Progenitor cell of endocrine pancreas (in vitro differentiated cells): ENCODE measurements at regions not wholly inside any gene's neighbourhood (a gene's known extent, or its start where the extent isn't known, plus 50 kb on each side); places are given as distances from the start of the nearest gene placed in this dataset.
"Not testable (repeated sequence)": the region's sequence is repeated elsewhere in the genome, so short reads cannot be mapped to it uniquely, and the experiment has no call there.

Experiments
- DNase-seq: peaks from one replicate; pipeline ENCODE4 v3.0.0; 2021; ENCODE audit warnings: low spot score; ENCODE audit not compliant: unreplicated experiment
- H3K27ac Mint-ChIP-seq: 2 replicates; pipeline ENCODE4 v1.8.0; 2021; ENCODE audit warnings: mild to moderate bottlenecking, moderate library complexity, mixed read lengths
- H3K27me3 Mint-ChIP-seq: 2 replicates; pipeline ENCODE4 v1.8.0; 2021; ENCODE audit warnings: mixed read lengths
- H3K36me3 Mint-ChIP-seq: 2 replicates; pipeline ENCODE4 v1.8.0; 2022; ENCODE audit warnings: mixed read lengths; ENCODE audit not compliant: insufficient read depth
- H3K4me1 Mint-ChIP-seq: 2 replicates; pipeline ENCODE4 v1.8.0; 2021; ENCODE audit warnings: low read depth, mixed read lengths
- H3K4me3 Mint-ChIP-seq: 2 replicates; pipeline ENCODE4 v1.8.0; 2021; ENCODE audit warnings: low read depth, mild to moderate bottlenecking, moderate library complexity, mixed read lengths
- H3K9me3 Mint-ChIP-seq: 2 replicates; pipeline ENCODE4 v1.8.0; 2021; ENCODE audit warnings: low read depth, mixed read lengths
- TF ChIP-seq, protein P1 (sequence below): fragments of 200-600 bp; sonication (generic); IDR thresholded peaks from one replicate; pipeline ENCODE4 v1.5.0; 2021; ENCODE audit warnings: antibody characterized with exemption, mild to moderate bottlenecking; ENCODE audit not compliant: unreplicated experiment

DNA sequence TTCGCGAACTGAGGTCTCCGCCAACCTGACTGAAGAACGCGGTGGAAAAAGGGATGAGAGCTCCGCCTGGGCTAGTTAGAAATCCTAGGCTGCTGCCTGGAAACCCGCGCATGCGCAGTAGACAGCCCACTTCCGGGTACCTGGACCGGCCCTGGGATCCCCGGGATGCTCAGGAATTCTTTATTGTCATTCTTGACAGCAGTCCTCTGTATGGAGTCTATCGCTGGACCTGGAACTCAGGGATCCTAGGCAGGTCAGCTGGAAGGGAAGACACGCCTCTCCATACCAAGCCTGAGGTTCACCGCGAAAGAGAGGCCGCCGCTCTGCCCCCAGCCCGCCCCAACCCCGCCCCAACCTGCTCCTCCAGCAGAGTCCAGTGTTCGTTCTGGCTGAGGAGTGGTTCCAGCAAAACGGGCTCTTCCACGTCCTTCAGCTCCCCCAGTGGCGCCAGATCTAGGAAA, 1379.2 kb upstream of the DEFB115 start:
- H3K4me1 Mint-ChIP-seq = no peaks in the 10 kb centered on the region
- TF ChIP-seq, protein P1, sequence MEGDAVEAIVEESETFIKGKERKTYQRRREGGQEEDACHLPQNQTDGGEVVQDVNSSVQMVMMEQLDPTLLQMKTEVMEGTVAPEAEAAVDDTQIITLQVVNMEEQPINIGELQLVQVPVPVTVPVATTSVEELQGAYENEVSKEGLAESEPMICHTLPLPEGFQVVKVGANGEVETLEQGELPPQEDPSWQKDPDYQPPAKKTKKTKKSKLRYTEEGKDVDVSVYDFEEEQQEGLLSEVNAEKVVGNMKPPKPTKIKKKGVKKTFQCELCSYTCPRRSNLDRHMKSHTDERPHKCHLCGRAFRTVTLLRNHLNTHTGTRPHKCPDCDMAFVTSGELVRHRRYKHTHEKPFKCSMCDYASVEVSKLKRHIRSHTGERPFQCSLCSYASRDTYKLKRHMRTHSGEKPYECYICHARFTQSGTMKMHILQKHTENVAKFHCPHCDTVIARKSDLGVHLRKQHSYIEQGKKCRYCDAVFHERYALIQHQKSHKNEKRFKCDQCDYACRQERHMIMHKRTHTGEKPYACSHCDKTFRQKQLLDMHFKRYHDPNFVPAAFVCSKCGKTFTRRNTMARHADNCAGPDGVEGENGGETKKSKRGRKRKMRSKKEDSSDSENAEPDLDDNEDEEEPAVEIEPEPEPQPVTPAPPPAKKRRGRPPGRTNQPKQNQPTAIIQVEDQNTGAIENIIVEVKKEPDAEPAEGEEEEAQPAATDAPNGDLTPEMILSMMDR = no peak
- no peak overlapping the region for H3K27ac Mint-ChIP-seq
- peaks cover 56% of the 10 kb centered on the region for H3K9me3 Mint-ChIP-seq
- H3K36me3 Mint-ChIP-seq = peaks cover 16% of the 10 kb centered on the region
- H3K27me3 Mint-ChIP-seq = no peaks in the 10 kb centered on the region
- DNase-seq = no peak
- no peak overlapping the region for H3K4me3 Mint-ChIP-seq

DNA sequence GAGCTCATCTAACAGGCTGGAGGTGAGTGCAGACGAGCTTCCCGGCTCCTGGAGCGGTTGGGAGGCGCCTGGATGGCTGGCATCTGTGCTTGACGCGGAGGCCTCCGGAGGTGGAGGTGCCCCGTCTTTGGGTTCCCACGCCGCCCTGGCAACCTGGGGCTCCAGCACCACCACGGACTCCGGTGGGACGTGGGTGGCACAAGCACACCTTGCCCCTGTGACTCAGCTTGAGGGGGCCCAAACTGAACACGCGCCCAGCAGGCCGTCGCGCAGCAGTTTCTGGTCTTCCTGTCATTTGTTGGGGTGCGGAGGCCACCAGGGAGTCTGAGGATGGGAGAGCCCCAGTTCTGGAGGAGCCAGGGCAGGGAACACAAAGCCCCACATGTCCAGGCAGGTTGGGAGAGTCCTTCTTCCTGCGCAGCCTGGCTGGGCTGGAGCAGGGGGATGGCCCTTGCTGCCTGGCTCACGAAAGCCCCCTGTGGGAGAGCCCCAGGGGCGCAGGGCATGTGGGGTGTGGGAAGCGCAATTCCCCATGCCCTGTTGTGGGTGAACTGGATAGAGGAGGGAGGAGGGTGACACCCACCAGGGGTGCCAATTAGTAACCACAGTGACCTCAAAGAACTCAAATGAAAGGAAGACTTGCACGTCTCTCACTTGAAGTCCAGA, 1378.6 kb upstream of the DEFB115 start:
- Mint-ChIP-seq H3K36me3 (peaks cover 16% of the 10 kb centered on the region), H3K27me3 (no peaks in the 10 kb centered on the region), H3K9me3 (peaks cover 61% of the 10 kb centered on the region)

DNA sequence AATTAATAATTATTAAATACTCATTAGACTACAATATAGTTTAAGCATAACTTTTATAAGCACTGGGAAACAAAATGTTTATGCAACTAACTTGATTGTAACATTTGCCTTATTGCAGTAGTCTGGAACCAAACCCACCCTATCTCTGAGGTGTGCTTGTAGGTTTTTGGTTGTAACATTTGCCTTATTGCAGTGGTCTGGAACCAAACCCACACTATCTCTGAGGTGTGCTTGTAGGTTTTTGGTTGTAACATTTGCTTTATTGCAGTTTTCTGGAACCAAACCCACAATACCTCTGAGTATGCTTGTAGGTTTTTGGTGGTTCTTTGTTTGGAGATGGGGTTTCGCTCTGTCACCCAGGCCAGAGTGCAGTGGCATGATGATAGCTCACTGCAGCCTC, 1376.4 kb upstream of the DEFB115 start:
- Mint-ChIP-seq H3K9me3 (peaks cover 61% of the 10 kb centered on the region), H3K36me3 (peaks cover 15% of the 10 kb centered on the region)
- H3K27ac Mint-ChIP-seq, H3K4me1 Mint-ChIP-seq, DNase-seq, H3K4me3 Mint-ChIP-seq, H3K27me3 Mint-ChIP-seq: not testable (repeated sequence)

More for the DNA sequence above, 1378.6 kb upstream of the DEFB115 start:
- H3K4me1 Mint-ChIP-seq = no peaks in the 10 kb centered on the region
- TF ChIP-seq, protein P1 = no peak
- no peak for DNase-seq
- H3K4me3 Mint-ChIP-seq = no peak overlapping the region
- H3K27ac Mint-ChIP-seq = no peak overlapping the region

DNA sequence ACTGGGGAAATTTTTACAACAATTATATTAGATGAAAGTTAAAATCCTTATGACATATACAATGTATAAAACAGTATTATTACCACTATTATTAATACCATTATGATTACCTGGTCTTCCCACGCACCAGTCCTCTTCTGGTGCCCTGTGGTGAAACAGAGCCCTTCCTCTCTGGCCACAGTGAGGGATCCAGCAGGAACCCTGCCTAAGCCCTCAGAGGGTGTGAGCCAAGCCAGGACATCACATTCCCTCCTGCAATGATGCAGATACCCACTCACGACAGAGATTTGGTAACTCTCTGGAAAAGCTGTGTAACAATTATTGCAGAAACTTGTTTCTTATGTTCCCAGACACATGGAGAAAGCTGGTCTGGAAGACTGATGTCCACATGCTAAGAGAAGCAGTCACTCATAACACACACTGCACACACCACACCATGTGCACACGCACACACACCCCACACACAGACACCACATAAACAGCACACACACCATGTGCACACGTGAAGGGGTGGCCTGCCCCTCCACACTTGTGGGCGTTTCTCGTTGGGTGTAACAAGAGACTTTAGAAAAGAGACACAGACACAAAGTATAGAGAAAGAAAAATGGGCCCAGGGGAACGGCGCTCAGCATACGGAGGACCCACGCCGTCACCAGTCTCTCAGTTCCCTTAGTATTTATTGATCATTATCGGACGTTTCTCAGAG, 1373.8 kb upstream of the DEFB115 start:
- H3K4me3 Mint-ChIP-seq, H3K4me1 Mint-ChIP-seq, H3K27me3 Mint-ChIP-seq, H3K36me3 Mint-ChIP-seq, DNase-seq, H3K27ac Mint-ChIP-seq: not testable (repeated sequence)
- H3K9me3 Mint-ChIP-seq = peaks cover 67% of the 10 kb centered on the region

DNA sequence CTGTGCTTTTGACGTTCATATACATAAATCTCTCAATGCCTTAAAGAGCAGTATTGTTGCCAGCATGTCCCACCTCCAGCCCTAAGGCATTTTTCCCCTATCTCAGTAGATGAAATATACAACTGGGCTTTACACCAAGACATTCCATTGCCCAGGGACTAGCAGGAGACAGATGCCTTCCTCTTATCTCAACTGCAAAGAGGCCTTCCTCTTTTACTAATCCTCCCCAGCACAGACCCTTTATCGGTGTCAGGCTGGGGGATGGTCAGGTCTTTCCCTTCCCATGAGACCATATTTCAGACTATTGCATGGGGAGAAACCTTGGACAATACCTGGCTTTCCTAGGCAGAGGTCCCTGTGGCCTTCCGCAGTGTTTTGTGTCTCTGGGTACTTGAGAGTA, 1373.1 kb upstream of the DEFB115 start:
- H3K27me3 Mint-ChIP-seq, DNase-seq, H3K36me3 Mint-ChIP-seq, H3K4me3 Mint-ChIP-seq, H3K27ac Mint-ChIP-seq, H3K4me1 Mint-ChIP-seq: not testable (repeated sequence)
- peaks cover 64% of the 10 kb centered on the region for H3K9me3 Mint-ChIP-seq

DNA sequence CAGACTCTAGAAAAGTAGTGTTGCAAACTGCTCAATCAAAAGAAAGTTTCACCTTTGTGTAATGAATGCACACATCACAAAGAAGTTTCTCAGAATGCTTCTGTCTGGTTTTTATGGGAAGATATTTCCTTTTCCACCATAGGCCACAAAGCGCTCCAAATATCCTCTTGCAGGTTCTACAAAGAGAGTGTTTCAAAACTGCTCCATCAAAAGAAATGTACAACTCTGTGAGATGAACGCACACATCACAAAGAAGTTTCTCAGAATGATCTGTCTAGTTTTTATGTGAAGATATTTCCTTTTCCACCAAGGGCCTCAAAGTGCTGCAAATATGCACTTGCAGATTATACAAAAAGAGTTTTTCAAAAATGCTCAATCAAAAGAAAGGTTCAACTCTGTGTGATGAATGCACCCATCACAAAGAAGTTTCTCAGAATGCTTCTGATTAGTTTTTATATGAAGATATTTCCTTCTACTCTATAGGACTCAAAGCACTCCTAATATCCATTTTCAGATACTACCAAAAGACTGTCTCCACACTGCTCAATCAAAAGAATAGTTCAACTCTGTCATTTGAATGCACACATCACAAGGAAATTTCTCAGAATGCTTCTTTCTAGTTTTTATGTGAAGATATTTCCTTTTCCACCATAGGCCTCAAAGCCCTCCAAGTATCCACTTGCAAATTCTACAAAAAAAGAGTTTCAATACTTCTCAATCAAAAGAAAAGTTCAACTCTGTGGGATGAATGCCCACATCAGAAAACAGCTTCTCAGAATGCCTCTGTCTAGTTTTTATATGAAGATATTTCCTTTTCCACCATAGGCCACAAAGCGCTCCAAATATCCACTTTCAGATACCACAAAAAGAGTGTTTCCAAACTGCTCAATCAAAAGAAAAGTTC, 1371.9 kb upstream of the DEFB115 start:
- H3K4me1 Mint-ChIP-seq, DNase-seq, H3K36me3 Mint-ChIP-seq, H3K27ac Mint-ChIP-seq, H3K27me3 Mint-ChIP-seq, H3K4me3 Mint-ChIP-seq: not testable (repeated sequence)
- peaks cover 60% of the 10 kb centered on the region for H3K9me3 Mint-ChIP-seq

DNA sequence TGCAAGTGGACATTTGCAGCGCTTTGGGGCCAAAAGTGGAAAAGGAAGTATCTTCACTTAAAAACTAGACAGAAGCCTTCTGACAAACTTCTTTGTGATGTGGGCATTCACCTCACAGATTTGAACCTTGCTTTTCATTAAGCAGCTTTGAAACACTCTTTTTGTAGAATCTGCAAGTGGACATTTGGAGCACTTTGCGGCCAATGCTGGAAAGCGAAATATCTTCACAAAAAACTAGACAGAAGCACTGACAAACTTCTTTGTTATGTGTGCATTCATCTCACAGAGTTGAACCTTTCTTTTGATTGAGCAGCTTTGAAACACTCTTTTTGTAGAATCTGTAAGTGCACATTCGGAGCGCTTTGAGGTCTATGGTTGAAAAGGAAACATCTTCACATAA, 1365.9 kb upstream of the DEFB115 start:
- peaks cover 23% of the 10 kb centered on the region for H3K9me3 Mint-ChIP-seq
- H3K36me3 Mint-ChIP-seq, H3K4me1 Mint-ChIP-seq, H3K27ac Mint-ChIP-seq, DNase-seq, H3K4me3 Mint-ChIP-seq, H3K27me3 Mint-ChIP-seq: not testable (repeated sequence)
